CD4-positive, alpha-beta T cell treated with Interferon alpha-2 for 1 hour (primary cell): ENCODE measurements at regions not wholly inside any gene's neighbourhood (a gene's known extent, or its start where the extent isn't known, plus 50 kb on each side); places are given as distances from the start of the nearest gene placed in this dataset.

Experiments
- DNase-seq, 2 donors: peaks; one replicate each; pipeline ENCODE4 v3.0.0-alpha.2; 2020 to 2022

DNA sequence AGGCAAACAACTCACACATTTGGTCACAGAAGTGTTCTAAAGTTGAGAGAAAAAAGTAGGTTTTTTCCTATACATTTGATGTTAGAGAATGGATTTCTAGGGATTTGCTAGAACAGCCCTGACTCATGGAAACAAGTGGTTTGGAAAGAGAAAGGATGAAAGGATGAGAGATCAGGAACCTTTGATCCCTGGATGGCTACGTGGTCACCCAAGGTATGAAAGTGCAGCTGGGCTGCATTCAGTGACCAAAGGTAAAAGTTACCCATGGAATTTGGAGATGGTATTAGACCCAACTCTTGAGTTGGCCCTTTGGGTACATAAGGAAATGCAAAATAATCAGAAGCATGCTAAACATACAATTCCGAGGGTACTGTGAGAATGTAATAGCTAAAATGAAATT lies 61.3 kb upstream of the SPIN1 start:
- DNase-seq, result no peak

DNA sequence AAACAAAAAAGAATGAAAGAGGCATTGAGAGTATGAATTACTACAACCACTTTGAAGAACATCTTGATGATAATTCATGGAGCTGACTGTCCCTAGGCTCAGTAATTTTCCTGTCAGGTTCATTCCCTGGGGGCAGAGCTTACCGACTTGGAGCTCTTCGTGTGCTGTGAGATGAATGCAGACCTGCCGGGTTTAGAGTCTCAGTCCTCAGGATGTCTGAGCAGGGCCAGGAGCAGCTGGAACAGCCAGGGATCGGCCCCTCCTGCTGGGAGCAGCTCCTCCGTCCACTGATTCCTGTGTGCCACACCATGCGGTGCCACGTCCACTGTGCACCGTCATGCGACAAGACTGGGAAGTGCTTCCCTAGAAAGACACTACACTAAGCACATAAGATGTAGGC lies 62.2 kb upstream of the SPIN1 start:
- no peak for DNase-seq

DNA sequence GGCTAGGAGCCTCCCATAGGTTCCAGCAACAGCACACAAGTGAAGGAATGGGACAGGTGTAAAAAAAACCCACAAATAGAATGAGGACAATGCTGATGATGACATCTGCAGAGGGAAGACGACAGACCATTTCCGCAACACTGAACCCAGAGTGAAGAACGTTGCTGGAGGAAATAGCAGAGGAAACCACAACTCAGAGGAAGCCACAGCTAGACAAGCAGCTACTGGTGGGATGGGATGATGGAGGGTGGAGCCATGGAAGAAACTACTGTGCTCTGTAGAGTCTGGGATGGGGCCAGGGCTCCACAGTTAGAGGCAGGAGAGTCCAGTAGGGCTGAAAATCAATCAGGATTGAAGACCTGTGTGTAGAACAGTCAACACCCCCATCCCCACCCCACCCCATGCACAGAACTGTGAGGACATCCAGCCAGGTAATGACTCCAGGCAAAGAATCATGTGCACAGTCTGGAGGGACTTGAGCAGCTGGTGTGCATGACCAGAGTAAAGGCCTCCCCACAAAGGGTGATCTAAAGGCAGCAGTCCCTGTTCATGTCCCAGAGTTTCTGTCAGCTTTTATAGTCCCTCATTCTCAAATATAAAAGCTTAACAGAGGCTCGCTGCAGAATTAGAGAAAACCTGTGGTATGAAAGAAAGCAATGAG lies 65.2 kb upstream of the SPIN1 start:
- DNase-seq, result peak; percentile 57 to 73

DNA sequence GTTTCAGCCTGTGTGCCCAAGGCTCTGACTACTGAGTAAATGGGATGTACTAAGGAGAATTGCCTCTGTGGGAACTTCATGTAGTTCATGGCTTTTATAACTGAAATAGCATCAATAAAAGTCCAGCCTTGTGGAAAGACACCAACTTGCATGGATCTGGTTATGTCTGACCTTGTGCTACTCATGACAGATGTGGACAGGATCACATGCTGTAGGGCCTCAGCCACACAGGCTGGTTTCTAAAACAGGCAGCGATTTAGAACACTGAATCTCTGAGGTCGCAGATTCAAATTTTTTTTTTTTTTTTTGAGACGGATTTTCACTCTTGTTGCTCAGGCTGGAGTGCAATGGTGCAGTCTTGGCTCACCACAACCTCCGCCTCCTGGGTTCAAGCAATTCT lies 66.5 kb upstream of the SPIN1 start:
- DNase-seq, result no peak

DNA sequence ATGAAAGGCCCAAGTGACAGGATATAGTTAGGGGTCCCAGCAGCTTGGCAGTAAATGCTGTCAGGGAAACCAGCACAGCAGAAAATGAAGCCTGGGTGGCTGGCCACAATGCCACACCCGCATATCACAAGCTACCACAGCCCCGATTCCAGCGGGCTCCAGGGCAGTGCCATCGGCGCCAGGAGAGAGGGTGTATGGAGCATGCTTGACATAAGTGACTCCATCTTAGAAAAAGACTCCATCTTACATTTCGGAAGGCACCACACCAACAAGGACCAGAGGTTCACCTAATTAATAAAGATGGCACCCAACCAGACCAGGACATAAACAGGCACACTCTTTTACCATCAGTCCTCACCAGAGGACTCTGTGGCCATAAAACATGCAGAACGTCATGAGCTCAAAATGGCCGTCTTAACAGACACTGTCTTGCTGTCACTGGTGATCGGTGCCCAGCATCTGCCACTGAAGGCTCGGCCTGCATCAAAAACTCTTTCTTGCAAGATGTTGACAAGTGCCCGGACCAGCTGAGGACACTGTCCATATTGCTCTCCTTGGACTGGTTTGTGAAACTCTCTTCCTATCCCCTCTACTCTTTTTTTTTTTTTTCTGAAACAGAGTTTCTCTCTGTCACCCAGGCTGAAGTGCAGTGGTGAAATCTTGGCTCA lies 67.4 kb upstream of the SPIN1 start:
- DNase-seq, result no peak

DNA sequence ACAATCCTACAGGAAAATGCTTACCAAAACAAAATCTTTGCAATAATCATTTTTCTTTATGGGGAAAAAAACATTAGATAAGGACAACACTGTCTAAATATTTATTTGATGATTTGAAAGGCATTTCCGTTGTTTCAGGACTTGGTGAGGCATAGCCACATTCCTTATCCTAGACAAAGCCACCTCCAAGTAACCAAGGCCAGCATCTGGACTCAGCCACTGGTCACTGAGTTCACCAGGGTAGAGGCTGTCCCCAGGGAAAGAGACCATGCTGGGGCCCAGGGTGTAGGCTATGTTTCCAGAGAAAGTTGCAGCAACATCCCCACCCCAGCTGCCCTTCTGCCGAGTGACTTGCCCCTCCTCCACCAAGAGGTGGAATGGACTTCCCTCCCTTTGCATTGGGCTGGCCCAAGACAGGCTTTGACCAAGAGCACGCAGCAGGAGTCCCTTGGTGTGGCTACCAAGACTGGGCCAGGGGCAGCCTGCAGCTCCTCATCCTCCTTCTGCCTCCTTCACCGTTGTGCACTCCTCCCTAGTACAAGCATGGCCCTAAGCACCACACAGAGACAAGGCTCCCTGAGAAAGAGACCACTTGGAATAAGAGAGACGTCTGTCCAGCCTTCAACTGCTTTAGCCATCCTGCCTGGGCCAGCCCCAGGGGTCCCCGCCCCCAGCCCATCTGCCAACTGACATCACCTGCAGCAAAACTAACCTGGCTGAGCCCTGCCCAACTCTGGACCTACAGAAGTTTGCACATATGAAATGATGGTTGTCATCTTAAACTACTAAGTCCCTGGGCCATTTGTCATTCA lies 68.1 kb upstream of the SPIN1 start:
- no peak for DNase-seq

DNA sequence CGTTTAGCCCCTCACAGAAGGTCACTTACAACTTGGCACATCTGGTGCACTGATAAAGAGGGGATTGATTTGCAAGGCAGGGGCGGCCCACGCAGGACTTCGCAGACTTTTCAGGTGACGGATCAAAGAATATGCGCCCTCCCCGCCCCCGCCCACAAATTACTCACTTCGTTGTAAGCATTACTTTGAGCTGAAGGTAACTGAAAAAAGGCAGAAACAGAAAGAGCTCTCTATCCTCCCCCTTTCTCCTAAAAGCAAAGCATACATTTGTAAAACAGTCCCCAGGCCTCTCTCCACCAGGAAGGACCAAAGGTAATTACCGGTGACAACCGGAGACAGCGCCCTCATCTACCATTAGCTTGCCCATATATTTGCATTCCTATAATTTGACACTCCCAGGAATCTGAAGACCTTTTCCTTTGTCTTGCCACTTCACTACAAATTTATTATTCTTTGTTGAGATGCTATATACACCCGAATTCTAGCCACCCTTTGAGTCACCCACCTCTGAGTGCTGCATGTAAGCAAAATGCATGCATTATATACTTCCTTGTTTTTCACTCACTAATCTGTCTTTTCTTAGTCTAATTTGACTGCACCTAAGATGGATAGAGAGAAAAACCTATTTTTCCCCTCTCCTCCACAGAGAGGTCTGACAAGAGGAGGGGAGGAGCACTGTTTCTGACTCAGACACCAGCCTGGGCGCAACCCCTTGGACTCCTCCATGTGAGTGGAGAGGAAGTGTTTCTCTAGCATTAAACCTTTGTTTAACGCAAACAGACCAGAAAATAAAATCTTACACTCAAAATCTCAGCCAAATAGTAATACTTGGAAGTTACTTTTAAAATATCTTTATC lies 74.7 kb upstream of the SPIN1 start:
- DNase-seq, result no peak

DNA sequence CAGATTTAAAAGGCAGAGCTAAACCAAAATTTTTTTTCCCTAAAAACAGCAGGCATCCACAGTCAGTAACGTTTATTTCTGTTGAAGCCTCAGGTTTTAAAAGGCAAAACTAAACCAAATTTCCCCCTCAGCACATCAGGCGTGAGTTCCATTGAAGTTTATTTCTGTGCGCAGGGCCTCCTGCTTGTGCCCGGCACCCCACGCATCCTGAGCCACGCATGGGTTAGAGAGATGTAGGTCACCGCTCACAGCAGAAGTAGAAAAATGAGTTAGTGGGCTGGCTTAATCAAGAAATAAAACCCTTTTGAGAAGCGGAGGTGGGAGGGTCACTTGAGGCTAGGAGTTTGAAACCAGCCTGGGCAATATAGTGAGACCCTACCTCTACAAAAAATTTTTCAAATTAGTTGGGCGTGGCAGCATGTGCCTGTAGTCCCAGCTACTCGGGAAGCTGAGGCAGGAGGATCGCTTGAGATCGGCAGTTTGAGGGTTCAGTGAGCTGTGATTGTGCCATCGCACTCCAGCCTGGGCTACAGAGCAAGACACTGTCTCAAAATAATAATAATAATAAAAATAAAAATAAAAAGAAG lies 75.6 kb upstream of the SPIN1 start:
- no peak for DNase-seq

DNA sequence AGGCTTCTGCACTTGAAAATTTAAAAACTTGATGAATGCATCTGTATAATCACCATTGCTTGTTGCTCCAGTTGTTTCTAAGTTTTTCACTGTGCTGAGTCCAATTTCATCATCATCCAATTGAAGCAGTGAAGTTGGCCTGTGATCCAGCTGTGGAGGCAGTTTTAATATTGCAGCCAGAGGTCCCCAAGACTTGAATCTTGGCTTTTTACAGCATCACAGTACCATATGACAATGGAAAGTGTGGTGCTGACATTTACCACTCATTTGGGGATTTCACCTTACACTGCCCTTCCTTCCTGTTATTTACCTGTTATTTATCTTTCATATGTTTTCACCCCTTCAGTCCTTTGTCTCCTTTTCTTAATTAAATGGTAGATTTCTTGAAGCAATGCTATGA lies 76.2 kb upstream of the SPIN1 start:
- DNase-seq, result no peak

DNA sequence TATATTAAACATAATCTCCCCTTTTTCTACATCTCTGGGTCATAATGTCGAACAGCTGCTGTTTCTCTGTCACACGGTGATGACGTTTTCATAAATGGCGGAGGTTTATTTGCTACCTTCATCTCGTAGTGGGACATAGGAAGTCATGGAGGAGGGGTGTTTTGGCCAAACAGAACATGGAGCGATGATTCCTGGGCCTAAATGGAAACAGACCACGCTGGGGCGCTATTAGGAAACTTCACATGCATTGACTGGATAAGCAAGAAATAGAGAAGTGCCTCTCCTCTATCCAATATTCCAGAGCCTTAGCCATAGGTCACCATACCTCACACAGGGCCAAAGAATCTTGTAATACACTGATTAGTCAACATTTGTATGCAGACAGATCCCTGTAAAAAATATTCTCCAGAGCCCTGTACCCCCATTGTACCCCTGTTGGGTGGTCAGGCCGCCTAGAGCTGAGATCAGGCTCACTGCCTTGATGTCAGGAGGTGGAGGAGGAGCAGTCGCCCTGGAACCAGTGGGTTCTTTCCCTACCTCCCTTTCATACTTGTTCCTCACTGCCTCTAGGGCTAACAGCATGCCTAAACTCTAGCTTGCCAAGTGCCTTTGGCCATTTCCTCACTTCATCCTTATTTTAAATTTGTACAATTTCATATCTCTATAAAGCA lies 77.8 kb upstream of the SPIN1 start:
- no peak for DNase-seq

DNA sequence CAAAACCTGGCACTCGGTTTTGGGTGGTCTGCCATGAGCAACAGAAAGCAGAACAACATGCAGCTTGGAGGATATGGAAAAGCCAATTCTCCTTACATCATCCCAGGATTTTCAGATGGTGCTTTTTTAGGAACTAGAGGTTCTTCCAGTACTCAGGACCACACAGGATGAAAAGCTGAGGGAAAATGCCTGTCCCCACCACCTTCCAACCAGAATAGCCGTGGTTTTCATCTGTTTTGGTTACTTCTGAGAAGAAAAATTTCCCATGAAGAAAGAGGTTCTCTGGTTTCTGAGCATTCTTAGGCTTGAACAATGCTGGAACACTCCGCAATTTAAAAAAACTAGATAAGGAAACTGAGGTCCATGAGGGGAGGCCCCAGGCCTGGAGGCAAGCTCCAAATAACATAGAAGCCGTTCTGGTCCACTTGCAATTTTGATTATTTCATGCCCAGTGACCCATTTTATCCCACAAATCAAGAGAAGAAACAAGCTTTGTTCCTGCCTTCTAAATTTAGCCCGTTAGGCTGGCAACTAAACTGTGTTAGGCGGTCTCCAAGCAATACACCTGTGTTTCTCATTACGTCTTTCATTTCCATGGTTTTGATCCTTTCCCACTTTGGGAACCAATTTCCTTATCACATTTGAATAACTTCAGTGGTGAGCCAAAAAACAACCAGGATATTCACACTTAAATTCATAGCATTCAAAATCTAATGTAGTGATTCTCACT lies 79.2 kb upstream of the SPIN1 start:
- no peak for DNase-seq

DNA sequence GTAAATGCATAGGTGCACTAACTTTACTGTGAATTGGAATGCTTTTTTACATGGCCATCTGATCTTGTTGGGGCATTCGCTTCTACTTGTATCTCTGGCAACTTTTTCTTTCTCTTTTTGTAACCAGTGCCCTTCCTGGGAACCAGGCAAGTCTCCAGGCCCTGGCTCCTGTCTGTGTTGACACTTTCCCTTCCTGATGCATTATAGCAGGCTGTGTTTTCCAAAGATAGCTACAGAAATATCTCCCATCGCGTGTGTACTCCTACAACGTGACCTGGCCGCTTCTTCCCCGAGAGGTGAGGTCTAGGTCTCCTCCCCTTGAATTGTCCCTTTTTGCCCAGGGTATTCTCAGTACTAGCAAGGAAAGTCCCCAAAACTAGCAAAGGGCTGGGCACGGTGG lies 81.1 kb upstream of the SPIN1 start:
- no peak for DNase-seq

DNA sequence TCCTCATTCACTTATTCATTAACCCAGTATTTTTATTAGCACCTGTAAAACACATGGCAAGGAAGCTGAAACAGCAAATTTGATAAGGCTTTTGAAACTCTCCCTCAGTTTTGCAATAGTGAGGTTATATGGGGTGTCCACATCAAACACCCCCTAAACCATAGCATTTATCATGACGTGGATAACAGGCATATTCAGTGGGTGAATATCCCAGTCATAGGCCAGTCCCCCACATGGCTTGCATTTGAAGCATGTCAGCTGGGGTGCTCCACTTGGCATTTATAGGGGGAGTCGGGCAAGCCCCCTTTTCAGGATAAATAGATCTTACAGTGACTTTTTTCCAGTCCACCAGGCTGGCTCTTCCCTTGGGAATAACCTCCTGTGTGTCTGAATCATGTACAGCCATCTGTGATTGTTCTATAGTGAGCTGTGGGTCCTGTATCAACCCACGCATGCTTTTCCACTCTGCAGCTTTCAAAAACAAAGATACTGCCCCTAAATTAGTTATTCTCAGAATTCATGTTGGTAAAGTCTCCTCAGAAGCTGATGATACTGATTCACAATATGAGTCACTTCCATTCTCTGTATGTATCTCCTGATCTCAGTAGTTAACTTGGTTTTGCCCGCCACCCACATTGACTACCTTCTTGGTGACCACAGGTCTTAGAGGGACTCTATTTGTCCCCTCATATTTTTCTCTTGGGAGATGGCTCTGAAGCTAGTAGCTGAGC lies 84.4 kb upstream of the SPIN1 start:
- no peak for DNase-seq

DNA sequence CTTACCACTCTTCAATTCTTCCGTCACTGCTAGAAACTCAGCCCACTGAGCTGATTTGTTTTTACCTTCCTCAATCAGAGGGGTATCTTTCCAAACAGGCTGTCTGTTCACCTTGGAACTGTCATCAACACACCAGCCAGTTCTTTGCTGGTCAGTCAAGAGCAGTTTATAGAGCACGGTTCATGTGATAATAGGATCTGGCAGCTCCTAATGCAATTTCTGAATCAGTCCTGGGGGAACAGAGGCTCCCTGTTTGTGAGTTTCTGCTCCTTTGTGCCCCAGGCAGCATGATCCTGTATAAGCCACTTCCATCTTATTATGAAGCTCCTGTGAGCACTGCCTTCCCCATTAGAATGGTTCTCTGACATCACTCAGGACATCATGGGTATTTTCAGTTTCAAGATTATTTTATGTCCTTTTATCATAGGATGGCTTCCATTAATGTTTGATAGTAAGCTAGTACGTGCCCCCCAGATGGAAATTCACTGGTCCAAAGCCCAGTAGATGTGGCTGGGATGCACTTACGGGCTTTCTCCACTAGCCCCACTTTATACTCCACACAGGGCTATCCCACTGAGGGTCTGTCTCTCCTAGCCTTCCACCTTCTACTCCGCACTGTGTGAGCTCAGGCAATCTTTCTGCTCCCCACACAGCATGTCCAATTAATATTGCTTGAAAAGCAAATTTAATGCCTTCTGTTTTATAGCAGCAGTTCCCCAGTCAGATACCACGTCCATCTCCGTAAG lies 85.5 kb upstream of the SPIN1 start:
- DNase-seq, result no peak

DNA sequence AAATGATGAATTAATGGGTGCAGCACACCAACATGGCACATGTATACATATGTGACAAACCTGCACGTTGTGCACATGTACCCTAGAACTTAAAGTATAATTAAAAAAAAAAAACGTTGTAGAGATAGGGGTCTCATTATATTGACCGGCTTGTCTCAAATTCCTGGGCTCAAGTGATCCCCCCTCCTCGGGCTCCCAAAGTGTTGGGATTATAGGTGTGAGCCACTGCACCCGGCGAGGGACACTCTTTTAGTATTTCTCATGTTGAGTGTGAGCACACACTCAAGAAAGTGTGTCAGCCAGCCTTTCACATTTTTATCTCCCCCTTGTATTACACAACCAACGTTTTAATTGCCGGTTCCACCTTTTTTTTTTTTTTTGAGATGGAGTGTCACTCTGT lies 87.7 kb upstream of the SPIN1 start:
- DNase-seq, result no peak

DNA sequence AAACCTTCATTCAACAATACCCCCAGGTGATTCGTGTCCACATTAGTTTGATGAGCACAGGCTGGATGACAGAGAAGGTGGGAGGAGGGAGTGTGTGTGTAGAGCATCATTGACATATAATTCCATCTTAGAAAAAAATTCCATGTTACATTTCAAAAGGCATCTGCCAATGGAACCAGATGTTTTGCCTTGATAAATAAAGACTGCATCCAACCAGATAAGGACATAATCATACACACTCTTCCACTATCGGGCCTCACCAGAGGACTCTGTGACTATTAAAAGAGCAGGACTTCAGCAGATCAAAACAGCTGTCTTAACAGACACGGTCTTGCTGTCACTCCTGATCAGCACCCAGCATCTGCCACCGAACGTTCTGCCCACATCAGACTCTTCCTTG lies 96.4 kb upstream of the SPIN1 start:
- DNase-seq, result no peak

DNA sequence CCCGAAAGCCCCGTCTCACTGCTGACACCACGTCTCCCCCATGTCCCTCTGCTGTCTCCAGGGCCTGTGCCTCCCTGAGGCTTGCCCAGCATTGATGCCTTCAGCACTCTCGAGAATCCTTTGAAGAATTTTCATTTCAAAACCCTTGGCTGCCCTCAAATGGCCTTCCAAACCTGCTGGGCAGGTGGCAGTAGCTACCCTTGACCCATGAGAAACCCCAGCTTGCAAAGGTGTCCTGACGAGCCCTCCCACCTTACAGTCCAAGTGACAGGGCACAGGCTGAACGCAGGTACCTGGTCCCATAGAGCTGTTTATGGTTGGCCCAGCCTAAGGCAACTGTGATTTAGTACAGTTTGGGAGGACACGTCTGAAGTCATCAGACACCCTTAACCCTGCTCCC lies 97.2 kb upstream of the SPIN1 start:
- no peak for DNase-seq

DNA sequence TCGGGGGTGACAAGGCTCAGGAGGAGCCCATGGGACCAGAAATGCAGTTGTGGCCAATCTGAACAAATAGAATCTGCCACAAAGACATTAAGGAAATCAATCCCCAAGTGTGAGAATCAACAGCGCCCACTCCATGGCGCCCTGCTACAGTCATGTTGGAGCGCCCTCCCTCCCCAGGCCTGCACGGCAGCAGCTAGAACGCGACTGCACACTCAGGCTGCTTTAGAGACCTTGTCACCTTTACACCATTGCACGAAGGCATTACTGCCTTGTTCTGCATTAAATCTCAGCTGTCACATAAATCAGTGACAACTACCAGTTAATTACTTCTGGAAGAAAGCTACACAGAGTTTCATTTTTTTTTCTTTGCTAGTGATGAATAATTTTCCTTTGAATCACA lies 98.7 kb upstream of the SPIN1 start:
- no peak for DNase-seq

DNA sequence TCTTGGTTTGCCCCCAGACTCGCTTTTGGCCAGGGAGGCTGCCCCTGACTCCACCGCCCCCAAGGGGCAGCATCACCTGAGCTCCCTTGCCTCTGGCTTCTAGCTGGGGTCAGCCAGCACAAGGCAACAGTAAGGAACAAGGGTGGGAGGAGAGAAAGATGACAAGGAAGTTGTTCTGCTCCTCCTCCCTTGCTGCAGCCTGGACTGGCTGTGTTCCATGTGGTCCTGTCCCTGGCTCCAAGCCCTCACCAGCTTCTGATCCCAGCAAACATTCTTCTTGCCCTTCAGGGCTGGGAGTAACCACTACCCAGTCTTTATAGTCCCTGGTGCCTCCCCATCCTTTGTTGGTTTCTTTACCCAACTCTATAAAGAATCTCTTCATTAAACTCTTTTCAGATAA lies 100.3 kb upstream of the SPIN1 start:
- DNase-seq, result no peak

DNA sequence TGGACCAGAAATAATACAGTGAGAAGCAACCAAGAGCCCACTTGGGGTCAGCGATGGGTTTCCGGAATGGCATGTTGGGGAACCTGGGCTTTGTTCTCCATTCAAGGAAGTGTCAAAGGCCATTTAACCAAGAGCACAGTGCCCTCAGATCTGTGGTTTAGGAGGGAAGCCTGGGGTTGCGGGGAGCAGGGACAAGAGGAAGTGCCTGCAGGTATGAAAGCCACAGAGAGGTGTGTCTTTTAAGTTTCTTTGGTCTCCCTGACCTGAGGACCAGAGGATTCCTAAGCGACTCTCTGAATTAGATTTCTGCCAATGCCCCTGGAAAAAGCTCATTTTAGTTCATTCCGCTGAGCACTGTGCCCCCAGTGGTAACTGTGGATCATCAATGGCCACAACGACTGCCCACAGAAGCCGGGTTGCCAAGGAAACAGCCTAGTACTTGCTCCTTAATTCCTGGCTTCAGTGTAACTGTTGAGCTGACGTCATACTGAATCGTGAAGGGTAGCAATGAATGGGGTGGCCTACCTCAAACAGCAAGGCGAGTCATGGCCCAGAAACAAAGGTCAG lies 107.3 kb upstream of the SPIN1 start:
- peak in 1 of 2 donors; percentile 6 for DNase-seq
